22Rv1 (cell line): ENCODE measurements at regions not wholly inside any gene's neighbourhood (a gene's known extent, or its start where the extent isn't known, plus 50 kb on each side); places are given as distances from the start of the nearest gene placed in this dataset.

Source experiments
- CTCF ChIP-seq: fragments of 450-650 bp; IDR thresholded peaks from 2 replicates; pipeline ENCODE4 v1.5.1; 2017; ENCODE audit warnings: mild to moderate bottlenecking
- ZFX ChIP-seq: fragments of 450-650 bp; IDR thresholded peaks from 2 replicates; pipeline ENCODE4 v1.6.1; 2017; ENCODE audit warnings: antibody characterized with exemption, borderline replicate concordance

GRCh38 chr3:176873261-176873660, 324.0 kb downstream of the TBL1XR1 start:
- no peak for TF ChIP-seq CTCF
- TF ChIP-seq ZFX = no peak
